ENCODE measurements at regions not wholly inside any gene's neighbourhood (a gene's known extent, or its start where the extent isn't known, plus 50 kb on each side); places are given as distances from the start of the nearest gene placed in this dataset.
"Not testable (repeated sequence)": the region's sequence is repeated elsewhere in the genome, so short reads cannot be mapped to it uniquely, and the experiment has no call there.

DNA sequence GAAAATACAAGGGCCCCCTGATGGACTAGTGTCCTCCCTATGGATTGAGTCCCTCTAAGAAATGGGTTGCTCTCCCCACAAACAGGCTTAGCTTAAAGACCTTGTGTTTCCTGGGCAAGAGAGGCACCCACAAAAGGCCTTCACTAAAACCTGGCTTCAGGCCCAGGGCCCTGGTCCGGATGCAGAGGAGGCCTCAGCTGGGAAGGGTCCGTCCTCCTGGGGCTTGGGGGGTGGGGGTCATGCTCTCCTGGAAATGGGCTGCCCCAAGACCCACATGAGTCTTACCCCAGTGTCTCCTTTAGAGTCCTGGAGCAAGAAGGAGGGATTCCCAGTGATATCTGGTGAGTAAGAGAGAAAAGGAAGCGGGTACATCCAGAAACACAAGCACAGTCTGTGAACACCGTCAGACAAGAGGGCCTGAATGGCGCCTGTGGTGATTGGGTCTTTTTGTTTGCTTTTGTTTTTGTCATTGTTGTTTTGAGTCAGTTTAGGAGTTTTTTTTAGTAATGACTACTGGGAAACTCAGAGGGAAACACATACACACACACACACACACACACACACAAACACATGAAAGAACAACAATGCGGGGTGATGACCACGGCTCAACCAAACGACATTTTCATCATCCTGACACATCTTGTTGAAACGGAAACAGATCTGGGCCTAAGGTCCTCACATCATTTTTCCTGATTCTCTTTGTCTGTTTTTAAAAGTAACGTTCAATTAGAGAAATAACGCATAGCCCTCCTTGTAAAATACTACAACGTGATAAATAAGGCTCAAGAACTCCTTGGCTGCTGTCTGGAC is 292.3 kb downstream of the BCL2L11 start:
- TF ChIP-seq, protein P1, sequence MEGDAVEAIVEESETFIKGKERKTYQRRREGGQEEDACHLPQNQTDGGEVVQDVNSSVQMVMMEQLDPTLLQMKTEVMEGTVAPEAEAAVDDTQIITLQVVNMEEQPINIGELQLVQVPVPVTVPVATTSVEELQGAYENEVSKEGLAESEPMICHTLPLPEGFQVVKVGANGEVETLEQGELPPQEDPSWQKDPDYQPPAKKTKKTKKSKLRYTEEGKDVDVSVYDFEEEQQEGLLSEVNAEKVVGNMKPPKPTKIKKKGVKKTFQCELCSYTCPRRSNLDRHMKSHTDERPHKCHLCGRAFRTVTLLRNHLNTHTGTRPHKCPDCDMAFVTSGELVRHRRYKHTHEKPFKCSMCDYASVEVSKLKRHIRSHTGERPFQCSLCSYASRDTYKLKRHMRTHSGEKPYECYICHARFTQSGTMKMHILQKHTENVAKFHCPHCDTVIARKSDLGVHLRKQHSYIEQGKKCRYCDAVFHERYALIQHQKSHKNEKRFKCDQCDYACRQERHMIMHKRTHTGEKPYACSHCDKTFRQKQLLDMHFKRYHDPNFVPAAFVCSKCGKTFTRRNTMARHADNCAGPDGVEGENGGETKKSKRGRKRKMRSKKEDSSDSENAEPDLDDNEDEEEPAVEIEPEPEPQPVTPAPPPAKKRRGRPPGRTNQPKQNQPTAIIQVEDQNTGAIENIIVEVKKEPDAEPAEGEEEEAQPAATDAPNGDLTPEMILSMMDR (IDR thresholded peaks at IDR 0.05), result not testable (repeated sequence)
- not testable (repeated sequence) for TF ChIP-seq POLR2A (IDR thresholded peaks at IDR 0.05)

All from thyroid gland (tissue), 4 donors.